NCI-H748 (cell line): ENCODE measurements at regions not wholly inside any gene's neighbourhood (a gene's known extent, or its start where the extent isn't known, plus 50 kb on each side); places are given as distances from the start of the nearest gene placed in this dataset.
"Not testable (repeated sequence)": the region's sequence is repeated elsewhere in the genome, so short reads cannot be mapped to it uniquely, and the experiment has no call there.

Experiments used
- DNase-seq: peaks from one replicate; lab custom pipeline; 2025; ENCODE audit not compliant: unreplicated experiment; lab: John Stamatoyannopoulos, UW

- no peak for DNase-seq
These were observed 87.9 kb upstream of the CNKSR3 start for GRCh38 chr6:154598399-154598798.

- DNase-seq, result no peak
These were observed 91.8 kb upstream of the CNKSR3 start for GRCh38 chr6:154602296-154602695.

DNA sequence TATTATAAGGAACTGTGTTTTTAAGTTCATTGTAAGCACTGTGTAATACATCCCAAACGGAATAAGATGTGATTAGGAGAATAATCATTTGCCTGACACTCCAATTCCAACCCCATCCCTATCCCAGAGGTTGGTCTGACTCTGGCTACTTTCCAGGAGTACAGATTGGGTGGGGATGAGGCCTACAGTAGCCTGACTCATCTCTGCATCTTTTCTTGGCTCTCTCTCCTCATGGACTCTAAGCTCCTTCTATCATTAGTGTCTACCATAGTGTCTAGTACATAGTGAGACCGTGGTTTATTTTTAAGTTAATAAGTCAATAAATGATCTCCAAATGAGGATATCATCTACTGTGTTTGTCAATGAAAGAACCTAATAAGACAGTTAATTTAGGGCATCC lies 92.2 kb upstream of the CNKSR3 start:
- DNase-seq, result no peak

DNA sequence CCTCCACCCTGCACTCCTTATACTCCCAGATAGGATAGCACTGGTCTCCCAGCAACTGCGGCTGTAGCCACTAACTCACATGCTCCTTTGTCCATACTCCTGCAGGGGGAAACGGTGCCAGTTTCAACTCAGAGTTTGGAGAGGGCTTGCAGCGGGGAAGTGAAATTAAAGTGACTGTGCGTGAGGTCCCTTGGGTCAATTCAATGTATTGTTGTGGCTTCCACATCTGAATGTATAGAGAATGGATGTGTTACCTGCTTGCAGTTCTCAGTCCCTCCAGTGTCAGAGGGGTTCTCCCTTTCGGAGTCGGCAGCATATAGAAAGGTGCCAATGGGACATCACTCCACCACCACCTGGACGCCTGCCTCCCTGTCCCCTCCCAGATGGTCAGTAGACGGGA lies 93.6 kb upstream of the CNKSR3 start:
- peak; percentile 35 for DNase-seq

DNA sequence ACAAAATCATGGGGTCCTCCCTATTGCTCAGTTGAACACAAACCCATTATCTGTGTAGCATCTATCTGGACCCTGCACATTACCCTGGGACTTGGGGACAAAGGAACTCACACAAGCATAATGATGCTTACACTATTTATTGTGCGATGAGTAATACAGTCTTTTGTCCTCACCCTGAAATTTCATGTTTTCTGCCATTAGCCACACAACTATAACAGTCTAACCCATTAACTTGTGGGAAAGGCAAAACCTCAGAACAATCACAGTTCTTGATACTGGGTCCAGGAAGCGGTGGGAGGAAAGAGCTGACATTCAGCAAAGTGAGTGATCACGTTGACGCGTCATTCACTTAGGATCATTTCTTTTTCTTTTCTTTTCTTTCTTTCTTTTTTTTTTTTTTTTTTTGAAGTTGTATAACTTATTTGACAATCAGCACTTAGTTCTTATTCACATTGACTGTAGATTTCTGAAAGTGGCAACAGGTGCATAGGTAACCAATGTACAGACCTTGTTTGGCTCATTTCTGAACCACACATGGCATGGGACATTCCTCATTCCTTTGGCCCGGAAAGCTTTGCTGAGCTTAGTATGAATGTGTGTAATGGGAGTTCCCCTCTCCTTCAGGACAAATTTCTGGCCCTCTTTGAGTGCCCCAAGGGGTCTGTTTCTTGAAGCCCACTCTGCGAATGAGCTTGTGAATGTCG lies 94.8 kb upstream of the CNKSR3 start:
- DNase-seq, result peak; percentile 50

GRCh38 chr6:154605882-154606370 lies 95.4 kb upstream of the CNKSR3 start:
- DNase-seq, result no peak

GRCh38 chr6:154606457-154606856 lies 96.0 kb upstream of the CNKSR3 start:
- no peak for DNase-seq

DNA sequence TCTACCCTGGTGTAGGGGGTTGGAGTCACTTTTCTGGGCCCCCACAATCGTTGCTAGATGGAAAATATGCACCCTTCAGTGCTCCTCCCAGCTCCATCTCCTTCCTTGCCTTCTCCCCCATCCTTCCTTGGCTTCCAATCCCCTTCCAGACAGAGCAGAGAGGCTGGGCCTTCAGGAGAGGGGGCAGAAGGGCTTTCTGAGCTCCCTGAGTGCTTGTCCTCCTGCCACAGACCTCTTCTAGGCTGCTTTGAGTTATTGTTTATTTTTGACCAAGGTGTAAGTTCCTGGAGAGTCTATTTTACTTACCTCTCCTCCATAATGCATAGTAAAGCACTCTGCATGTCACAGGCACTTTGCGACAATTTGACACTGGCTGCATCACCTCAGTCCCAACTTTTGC lies 96.4 kb upstream of the CNKSR3 start:
- no peak for DNase-seq

GRCh38 chr6:154611241-154611640 lies 100.8 kb upstream of the CNKSR3 start:
- no peak for DNase-seq

DNA sequence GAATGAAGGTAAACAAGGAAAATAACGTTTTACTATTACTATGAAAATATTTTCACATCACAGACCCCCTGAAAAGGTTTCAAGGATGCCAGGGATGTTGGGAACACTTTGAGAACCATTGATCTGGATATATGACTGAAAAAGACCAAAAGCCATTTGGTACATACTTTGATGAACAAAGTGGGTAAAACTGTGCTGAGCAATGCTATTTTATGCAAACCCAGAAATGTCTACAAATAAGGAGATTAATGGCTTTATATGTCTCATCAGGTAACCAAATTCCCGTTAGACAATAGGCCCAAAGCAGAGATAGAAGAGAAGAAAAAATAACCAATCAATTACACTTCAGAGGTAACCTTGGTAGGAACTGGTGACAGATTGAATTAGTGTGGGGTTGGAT lies 101.4 kb upstream of the CNKSR3 start:
- DNase-seq, result peak; percentile 18

- DNase-seq, result peak; percentile 72
These were observed 102.7 kb upstream of the CNKSR3 start for GRCh38 chr6:154613137-154613676.

GRCh38 chr6:154614101-154614500 lies 103.6 kb upstream of the CNKSR3 start:
- DNase-seq, result no peak

GRCh38 chr6:154614641-154615040 lies 104.2 kb upstream of the CNKSR3 start:
- DNase-seq, result no peak

DNA sequence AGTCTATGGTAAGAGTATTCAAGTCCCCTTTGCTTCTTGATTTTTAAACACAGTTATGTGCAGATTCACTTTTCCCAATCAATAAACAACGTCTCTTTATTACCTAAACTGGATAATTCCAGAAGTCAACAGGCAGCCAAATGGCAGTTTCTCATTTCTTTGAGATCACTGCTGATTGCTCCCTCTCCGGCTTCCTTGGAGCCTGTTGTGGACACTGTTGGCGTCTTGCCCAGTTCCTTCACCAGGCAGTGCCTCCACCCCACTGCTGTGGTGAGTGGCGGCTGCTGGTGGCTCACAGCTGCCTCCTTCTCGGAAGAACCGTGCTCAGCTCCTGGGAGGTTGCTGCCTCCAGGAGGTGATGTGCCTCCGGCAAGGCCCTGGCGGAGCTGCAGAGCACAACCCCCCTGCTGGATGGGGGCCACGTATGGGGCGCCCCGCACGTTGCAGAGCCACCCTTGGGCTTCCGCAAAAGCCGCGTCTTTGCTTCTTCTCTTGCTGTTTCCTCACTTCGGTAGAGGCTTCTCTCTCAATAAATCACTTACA lies 105.1 kb upstream of the CNKSR3 start:
- DNase-seq, result peak; percentile 93

GRCh38 chr6:154617175-154617574 lies 106.7 kb upstream of the CNKSR3 start:
- DNase-seq, result no peak

DNA sequence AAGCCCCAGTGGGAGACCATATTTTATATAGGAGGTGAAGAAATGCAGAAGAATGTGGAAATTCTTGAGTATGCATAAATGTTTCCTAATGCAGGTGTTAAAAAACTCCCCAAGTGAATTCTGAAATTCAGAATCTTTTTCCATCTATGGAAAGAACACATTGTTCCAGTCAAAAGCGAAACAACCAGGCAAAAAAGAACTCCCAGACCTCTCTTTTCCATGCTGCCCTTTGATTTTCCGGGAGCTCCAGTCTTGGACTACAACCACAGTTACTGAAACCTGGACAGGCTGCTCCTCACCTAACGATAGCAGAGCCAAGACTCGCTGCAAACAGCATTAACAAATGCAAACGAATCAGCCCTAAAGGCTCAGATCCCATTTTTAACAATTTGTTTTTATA lies 108.7 kb upstream of the CNKSR3 start:
- DNase-seq, result peak; percentile 49

- DNase-seq, result no peak
These were observed 111.2 kb upstream of the CNKSR3 start for GRCh38 chr6:154621686-154622085.

DNA sequence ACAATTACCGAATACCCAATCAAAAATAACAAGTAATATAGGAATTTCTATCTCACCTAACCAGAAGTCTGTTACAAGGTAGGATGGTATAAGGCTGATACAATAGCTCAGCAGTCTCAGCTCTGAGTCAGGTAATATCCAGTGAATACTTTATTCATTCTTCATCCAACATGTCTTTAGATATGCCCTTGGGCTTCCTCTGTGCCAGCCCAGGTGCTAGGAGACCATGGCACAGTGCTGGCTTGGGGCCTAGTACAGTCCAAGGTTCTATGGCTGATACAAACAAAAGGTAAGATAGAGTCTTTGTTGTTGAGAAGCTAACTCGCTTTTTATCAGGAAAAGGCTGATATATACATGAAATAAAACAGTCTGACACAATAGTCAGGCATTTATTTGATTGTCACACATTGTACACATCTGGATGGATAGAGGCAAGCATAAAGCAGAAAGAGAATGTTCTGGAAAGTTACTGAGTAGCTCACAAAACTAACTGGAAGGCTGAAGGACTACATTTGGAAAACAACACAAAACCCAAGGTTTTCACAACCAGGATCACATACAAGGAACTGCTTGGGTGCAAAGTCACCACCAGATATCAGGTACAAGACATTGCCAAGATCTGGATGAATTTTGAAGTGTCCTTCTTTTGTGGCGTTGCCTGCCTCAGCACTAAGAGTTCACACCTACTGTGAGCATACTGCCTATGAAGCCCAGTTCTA lies 110.4 kb upstream of the SCAF8 start:
- no peak for DNase-seq

DNA sequence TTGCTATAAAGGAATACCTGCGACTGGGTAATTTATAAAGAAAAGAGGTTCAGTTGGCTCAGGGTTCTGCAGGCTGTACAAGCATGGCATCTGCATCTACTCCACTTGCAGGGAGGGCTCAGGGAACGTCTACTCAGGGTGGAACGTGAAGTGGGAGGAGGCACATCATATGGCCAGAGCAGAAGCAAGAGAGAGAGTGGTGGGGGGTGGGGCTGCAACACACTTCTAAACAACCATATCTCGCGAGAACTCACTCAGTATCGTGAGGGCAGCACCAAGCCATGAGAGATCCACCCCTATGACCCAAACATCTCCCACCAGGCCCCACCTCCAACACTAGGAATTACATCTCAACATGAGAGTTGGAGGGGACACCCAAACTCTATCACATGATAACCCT lies 109.8 kb upstream of the SCAF8 start:
- DNase-seq, result no peak

DNA sequence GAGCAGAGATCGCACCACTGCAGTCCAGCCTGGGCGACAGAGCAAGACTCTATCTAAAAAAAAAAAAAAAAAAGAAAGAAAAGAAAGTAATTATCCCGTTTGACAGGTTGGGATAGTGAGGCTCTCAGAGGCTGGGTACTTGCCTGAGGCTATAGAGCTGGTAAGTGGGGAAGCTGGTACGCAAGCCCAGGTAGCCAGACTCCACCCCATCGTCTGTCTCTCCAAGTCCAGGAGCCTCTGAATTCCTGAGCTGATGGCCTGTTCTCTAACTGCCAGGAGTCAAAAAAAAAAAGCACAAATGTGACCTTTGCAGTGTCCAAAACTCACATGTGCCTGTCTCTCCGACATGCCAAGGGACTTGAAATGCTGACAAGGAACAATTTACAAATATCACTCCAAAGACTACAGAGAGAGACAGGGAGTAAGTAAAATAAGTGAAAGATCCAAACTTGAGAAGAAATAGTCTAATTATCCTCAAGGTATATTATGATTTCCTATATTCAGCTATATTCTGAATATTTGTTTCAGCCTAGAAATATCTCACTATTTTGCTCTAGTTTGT lies 109.1 kb upstream of the SCAF8 start:
- DNase-seq, result no peak

DNA sequence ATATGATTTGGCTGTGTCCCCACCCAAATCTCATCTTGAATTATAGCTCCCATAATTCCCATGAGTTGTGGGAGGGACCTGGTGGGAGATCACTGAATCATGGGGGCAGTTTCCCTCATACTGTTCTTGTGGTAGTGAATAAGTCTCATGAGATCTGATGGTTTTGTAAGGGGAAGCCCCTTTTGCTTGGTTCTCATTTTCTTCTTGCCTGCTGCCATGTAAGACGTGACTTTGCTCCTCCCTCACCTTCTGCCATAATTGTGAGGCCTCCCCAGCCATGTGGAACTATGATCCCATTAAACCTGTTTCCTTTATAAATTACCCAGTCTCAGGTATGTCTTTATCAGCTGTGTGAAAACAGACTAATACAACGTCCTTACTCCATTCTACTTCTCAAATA lies 108.5 kb upstream of the SCAF8 start:
- not testable (repeated sequence) for DNase-seq

GRCh38 chr6:154625721-154626120 lies 107.5 kb upstream of the SCAF8 start:
- no peak for DNase-seq
